ENCODE measurements at regions not wholly inside any gene's neighbourhood (a gene's known extent, or its start where the extent isn't known, plus 50 kb on each side); places are given as distances from the start of the nearest gene placed in this dataset.

DNA sequence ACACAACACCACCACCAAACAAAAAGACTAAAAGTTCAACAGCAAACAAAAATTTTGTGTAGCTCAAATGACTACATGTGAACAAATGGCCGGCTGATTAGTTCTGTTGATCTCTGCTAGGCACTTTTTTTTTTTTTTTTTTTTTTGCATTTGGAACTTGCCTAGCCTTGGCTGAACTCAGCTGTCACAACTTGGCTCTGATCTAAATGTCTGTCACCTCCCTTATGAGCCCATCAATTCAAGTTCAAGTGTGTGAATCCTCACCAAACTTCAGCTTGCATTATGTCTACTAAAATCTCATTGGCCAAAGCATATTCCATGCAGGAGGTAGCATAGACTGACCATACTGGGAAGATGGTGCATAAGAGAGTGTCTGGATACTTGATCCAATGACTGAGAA lies 606.5 kb upstream of the ADGRL4 start:
- TF ChIP-seq POLR2AphosphoS5 (IDR thresholded peaks at IDR 0.05; ENCODE audit: borderline replicate concordance, low read depth, low read length) (no peak), EZH2 (IDR thresholded peaks at IDR 0.05) (no peak)

All from SK-N-MC (cell line).